ENCODE measurements at regions not wholly inside any gene's neighbourhood (a gene's known extent, or its start where the extent isn't known, plus 50 kb on each side); places are given as distances from the start of the nearest gene placed in this dataset.

DNA sequence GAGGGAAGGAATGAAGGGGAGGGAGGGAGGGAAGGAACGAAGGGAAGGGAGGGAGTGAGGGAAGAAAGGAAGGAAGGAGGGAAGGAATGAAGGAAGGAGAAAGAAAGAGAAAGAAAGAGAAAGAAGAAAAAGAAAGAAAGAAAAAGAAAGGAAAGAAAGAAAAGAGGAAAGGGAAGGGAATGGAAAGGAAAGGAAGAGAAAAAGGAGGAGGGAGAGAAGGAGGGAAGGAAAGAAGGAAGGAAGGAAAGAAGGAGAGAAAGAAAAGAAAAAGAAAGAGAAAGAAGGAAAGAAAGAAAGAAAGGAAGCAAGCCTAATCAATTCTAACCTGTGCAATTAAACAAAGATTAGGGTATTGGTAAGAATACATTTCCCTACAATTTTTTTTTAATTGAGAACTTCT, 238.6 kb downstream of the PYDC2 start:
- TF ChIP-seq, protein P1, sequence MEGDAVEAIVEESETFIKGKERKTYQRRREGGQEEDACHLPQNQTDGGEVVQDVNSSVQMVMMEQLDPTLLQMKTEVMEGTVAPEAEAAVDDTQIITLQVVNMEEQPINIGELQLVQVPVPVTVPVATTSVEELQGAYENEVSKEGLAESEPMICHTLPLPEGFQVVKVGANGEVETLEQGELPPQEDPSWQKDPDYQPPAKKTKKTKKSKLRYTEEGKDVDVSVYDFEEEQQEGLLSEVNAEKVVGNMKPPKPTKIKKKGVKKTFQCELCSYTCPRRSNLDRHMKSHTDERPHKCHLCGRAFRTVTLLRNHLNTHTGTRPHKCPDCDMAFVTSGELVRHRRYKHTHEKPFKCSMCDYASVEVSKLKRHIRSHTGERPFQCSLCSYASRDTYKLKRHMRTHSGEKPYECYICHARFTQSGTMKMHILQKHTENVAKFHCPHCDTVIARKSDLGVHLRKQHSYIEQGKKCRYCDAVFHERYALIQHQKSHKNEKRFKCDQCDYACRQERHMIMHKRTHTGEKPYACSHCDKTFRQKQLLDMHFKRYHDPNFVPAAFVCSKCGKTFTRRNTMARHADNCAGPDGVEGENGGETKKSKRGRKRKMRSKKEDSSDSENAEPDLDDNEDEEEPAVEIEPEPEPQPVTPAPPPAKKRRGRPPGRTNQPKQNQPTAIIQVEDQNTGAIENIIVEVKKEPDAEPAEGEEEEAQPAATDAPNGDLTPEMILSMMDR (IDR thresholded peaks at IDR 0.05), result no peak
- no peak for TF ChIP-seq POLR2A (IDR thresholded peaks at IDR 0.05)

Measured in vagina (tissue), 2 donors.